H1 (cell line): ENCODE measurements at regions not wholly inside any gene's neighbourhood (a gene's known extent, or its start where the extent isn't known, plus 50 kb on each side); places are given as distances from the start of the nearest gene placed in this dataset.

Experiments used
- CBX8 ChIP-seq: fragments of 300-800, 300-1000 bp; sonication (generic); IDR thresholded peaks from 2 replicates; pipeline ENCODE4 v1.7.1; 2016; ENCODE audit warnings: low read depth, low read length, borderline replicate concordance
- KDM4A ChIP-seq: IDR thresholded peaks from one replicate; pipeline ENCODE4 v1.7.1; 2012; ENCODE audit warnings: low read depth, mild to moderate bottlenecking, moderate library complexity, low read length, inconsistent platforms; ENCODE audit not compliant: severe bottlenecking
- POU5F1 ChIP-seq: IDR thresholded peaks from 2 replicates; pipeline ENCODE4 v1.6.1; 2011; ENCODE audit warnings: low read depth, mild to moderate bottlenecking, low read length, moderate library complexity
- RAD21 ChIP-seq, 2 experiments: IDR thresholded peaks in 1 of 2; conservative IDR thresholded peaks in 1 of 2; 2 replicates each; pipeline ENCODE4 v1.6.1; 2011; ENCODE audit warnings: low read depth in 2 of 2, low read length in 2 of 2, improper control_type of control experiment in 1 of 2, inconsistent platforms in 1 of 2, mild to moderate bottlenecking in 1 of 2, moderate library complexity in 1 of 2
- SIN3A ChIP-seq, 2 experiments: IDR thresholded peaks in 1 of 2; conservative IDR thresholded peaks in 1 of 2; 2 replicates each; pipeline ENCODE4 v1.6.1; 2011 to 2012; ENCODE audit warnings: low read length in 2 of 2, improper control_type of control experiment in 1 of 2, low read depth in 1 of 2, mild to moderate bottlenecking in 1 of 2
- SP1 ChIP-seq: IDR thresholded peaks from 2 replicates; pipeline ENCODE4 v1.6.1; 2011; ENCODE audit warnings: low read depth, low read length
- SP2 ChIP-seq: IDR thresholded peaks from 2 replicates; pipeline ENCODE4 v1.6.1; 2012; ENCODE audit warnings: mild to moderate bottlenecking, low read length, inconsistent platforms
- TAF1 ChIP-seq: IDR thresholded peaks from 2 replicates; pipeline ENCODE4 v1.6.1; 2011; ENCODE audit warnings: mild to moderate bottlenecking, low read depth, low read length

DNA sequence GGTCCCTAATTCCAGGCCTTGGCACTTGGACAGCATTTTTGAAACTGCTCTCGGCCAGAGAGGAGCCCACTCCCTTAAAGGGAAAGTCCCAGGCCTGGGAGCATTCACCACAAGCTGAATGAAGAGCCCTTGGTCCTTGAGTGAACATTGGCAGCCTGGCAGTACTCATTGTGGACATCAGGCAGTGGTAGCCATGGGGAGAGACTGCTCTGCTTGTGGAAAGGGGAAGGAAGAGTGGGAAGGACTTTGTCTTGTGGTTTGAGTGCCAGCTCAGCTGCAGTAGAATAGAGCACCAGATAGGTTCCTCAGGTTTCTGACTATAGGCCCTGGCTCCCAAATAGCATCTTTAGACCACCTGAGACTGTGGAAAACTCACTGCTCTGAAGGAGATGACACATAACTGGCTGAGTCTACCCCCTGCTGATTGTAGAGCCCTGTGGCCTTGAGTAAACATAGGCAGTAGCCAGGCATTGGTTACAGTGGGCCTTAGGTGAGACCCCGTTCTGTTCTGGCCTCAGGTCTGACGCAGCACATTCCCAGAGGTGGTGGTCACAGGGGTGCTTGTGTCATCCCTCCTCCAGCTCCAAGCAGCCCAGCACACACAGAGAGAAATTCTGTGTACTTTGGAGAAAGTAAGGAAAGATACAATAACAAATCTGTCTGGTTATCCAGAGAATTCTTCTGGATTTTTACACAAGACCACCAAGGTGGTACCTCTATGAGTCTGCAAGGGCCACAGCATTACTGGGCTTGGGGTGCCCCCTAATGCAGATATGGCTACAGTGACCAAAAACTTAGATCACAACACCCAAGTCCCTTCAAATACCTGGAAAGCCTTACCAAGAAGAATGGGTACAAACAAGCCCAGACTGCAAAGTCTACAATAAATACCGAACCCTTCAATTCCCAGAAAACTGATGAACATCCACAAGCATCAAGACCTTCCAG lies 153.8 kb downstream of the GNAI1 start (continued):
- no peak for TF ChIP-seq POU5F1
- TF ChIP-seq SIN3A (conservative IDR thresholded peaks at IDR 0.05 in 1 of 2, IDR thresholded peaks at IDR 0.05 in 1 of 2; ENCODE audit: low read depth in 1 of 2, low read length in 2 of 2): no peak
- no peak for TF ChIP-seq TAF1
- no peak for TF ChIP-seq KDM4A
- TF ChIP-seq CBX8: no peak
- peak; percentile 78 to 80 for TF ChIP-seq RAD21 (IDR thresholded peaks at IDR 0.05 in 1 of 2, conservative IDR thresholded peaks at IDR 0.05 in 1 of 2; ENCODE audit: low read depth in 2 of 2, low read length in 2 of 2)
- TF ChIP-seq SP1: no peak
- TF ChIP-seq SP2: no peak
- TF ChIP-seq, all 59 proteins: peak for 2
